ENCODE measurements at regions not wholly inside any gene's neighbourhood (a gene's known extent, or its start where the extent isn't known, plus 50 kb on each side); places are given as distances from the start of the nearest gene placed in this dataset.

DNA sequence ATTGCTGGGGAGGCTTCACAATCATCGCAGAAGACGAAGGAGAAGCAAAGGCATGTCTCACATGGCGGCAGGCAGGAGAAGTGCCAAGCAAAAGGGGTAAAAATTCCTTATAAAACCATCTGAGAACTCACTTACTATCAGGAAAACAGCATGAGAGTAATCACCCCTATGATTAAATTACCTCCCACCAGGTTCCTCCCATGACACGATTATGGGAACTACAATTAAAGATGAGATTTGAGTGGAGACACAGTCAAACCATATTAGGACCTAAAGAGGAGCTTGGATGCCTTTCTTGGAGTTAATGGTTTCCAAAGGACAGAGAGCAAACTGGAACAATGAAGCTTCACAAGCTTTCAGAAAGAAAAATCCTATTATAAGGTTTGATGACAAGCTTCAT lies 168.4 kb upstream of the SMARCAD1 start:
- ChIA-PET CTCF (no interaction called here), RAD21 (ENCODE audit: low non-redundant PET in 1 of 2, low total read pairs in 2 of 2, uncharacterized antibody in 2 of 2, unreplicated experiment in 2 of 2) (no interaction called here), POLR2A (no interaction called here)
- Histone ChIP-seq H4K20me1 (ENCODE audit: insufficient read depth) (no peaks in the 10 kb centered on the region), H3K27me3 (ENCODE audit: insufficient read depth, low read length) (no peaks in the 10 kb centered on the region), H3K4me1 (ENCODE audit: control insufficient read depth in 1 of 2, insufficient read depth in 2 of 2, low read length in 2 of 2) (peaks cover 0 to 7% of the 10 kb centered on the region in 2 experiments; a peak in 2 of 4 replicates), H3K27ac (ENCODE audit: low read depth, low read length) (no peak overlapping the region), H3K79me2 (ENCODE audit: insufficient read depth, low read length) (no peaks in the 10 kb centered on the region), H3K36me3 (ENCODE audit: control insufficient read depth in 1 of 2, insufficient read depth in 2 of 2, low read length in 2 of 2) (no peaks in the 10 kb centered on the region), H3K9me3 (ENCODE audit: control insufficient read depth in 1 of 2, insufficient read depth in 1 of 2, low read depth in 1 of 2, low read length in 2 of 2) (no peaks in the 10 kb centered on the region), H3K9ac (ENCODE audit: low read length) (no peak overlapping the region), H2AFZ (ENCODE audit: low read depth, low read length, poor library complexity, severe bottlenecking) (no peak overlapping the region), H3K9me2 (ENCODE audit: insufficient read depth) (no peaks in the 10 kb centered on the region), H3K4me2 (ENCODE audit: low read length) (no peak overlapping the region), H3K4me3 (replicated peaks in 1 of 2; ENCODE audit: low read depth in 1 of 2, low read length in 2 of 2) (no peak overlapping the region)
- DNase-seq (ENCODE audit: low read depth, low spot score) (no peak), ATAC-seq (no peak)
- BruUV-seq (replicated peaks), result no TSS peak
- intact Hi-C loops (cut with micrococcal nuclease), result no loop called here
- TF ChIP-seq YY1 (IDR thresholded peaks at IDR 0.05; ENCODE audit: extremely low read depth, insufficient replicate concordance, low read depth, low read length) (no peak), ZFX (IDR thresholded peaks at IDR 0.05) (no peak), JUND (IDR thresholded peaks at IDR 0.05) (no peak), SP1 (IDR thresholded peaks at IDR 0.05; ENCODE audit: low read depth) (no peak), EZH2 (IDR thresholded peaks at IDR 0.05) (no peak), CEBPB (IDR thresholded peaks at IDR 0.05; ENCODE audit: low read depth) (no peak), POLR2AphosphoS5 (IDR thresholded peaks at IDR 0.05; ENCODE audit: low read depth, low read length) (no peak), EGR1 (IDR thresholded peaks at IDR 0.05; ENCODE audit: low read depth) (no peak), EZH2phosphoT487 (IDR thresholded peaks at IDR 0.05; ENCODE audit: borderline replicate concordance) (no peak), TCF7L2 (IDR thresholded peaks at IDR 0.05; ENCODE audit: borderline replicate concordance, extremely low read depth, insufficient read depth, insufficient read length) (no peak), SRF (IDR thresholded peaks at IDR 0.05; ENCODE audit: low read depth) (no peak), CBX3 (IDR thresholded peaks at IDR 0.05; ENCODE audit: low read depth) (no peak), RAD21 (IDR thresholded peaks at IDR 0.05; ENCODE audit: low read depth) (no peak), ELF1 (IDR thresholded peaks at IDR 0.05; ENCODE audit: borderline replicate concordance, low read depth) (no peak)
- TF ChIP-seq, protein P1, sequence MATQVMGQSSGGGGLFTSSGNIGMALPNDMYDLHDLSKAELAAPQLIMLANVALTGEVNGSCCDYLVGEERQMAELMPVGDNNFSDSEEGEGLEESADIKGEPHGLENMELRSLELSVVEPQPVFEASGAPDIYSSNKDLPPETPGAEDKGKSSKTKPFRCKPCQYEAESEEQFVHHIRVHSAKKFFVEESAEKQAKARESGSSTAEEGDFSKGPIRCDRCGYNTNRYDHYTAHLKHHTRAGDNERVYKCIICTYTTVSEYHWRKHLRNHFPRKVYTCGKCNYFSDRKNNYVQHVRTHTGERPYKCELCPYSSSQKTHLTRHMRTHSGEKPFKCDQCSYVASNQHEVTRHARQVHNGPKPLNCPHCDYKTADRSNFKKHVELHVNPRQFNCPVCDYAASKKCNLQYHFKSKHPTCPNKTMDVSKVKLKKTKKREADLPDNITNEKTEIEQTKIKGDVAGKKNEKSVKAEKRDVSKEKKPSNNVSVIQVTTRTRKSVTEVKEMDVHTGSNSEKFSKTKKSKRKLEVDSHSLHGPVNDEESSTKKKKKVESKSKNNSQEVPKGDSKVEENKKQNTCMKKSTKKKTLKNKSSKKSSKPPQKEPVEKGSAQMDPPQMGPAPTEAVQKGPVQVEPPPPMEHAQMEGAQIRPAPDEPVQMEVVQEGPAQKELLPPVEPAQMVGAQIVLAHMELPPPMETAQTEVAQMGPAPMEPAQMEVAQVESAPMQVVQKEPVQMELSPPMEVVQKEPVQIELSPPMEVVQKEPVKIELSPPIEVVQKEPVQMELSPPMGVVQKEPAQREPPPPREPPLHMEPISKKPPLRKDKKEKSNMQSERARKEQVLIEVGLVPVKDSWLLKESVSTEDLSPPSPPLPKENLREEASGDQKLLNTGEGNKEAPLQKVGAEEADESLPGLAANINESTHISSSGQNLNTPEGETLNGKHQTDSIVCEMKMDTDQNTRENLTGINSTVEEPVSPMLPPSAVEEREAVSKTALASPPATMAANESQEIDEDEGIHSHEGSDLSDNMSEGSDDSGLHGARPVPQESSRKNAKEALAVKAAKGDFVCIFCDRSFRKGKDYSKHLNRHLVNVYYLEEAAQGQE (IDR thresholded peaks at IDR 0.05; ENCODE audit: low read depth), result no peak
- TF ChIP-seq, protein P2, sequence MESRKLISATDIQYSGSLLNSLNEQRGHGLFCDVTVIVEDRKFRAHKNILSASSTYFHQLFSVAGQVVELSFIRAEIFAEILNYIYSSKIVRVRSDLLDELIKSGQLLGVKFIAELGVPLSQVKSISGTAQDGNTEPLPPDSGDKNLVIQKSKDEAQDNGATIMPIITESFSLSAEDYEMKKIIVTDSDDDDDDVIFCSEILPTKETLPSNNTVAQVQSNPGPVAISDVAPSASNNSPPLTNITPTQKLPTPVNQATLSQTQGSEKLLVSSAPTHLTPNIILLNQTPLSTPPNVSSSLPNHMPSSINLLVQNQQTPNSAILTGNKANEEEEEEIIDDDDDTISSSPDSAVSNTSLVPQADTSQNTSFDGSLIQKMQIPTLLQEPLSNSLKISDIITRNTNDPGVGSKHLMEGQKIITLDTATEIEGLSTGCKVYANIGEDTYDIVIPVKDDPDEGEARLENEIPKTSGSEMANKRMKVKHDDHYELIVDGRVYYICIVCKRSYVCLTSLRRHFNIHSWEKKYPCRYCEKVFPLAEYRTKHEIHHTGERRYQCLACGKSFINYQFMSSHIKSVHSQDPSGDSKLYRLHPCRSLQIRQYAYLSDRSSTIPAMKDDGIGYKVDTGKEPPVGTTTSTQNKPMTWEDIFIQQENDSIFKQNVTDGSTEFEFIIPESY (IDR thresholded peaks at IDR 0.05; ENCODE audit: extremely low read depth, insufficient replicate concordance, low read length), result no peak
- TF ChIP-seq, protein P3, sequence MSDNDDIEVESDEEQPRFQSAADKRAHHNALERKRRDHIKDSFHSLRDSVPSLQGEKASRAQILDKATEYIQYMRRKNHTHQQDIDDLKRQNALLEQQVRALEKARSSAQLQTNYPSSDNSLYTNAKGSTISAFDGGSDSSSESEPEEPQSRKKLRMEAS (IDR thresholded peaks at IDR 0.05), result no peak
- TF ChIP-seq, protein P4, sequence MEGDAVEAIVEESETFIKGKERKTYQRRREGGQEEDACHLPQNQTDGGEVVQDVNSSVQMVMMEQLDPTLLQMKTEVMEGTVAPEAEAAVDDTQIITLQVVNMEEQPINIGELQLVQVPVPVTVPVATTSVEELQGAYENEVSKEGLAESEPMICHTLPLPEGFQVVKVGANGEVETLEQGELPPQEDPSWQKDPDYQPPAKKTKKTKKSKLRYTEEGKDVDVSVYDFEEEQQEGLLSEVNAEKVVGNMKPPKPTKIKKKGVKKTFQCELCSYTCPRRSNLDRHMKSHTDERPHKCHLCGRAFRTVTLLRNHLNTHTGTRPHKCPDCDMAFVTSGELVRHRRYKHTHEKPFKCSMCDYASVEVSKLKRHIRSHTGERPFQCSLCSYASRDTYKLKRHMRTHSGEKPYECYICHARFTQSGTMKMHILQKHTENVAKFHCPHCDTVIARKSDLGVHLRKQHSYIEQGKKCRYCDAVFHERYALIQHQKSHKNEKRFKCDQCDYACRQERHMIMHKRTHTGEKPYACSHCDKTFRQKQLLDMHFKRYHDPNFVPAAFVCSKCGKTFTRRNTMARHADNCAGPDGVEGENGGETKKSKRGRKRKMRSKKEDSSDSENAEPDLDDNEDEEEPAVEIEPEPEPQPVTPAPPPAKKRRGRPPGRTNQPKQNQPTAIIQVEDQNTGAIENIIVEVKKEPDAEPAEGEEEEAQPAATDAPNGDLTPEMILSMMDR (IDR thresholded peaks at IDR 0.05 in 2 of 3, conservative IDR thresholded peaks at IDR 0.05 in 1 of 3; ENCODE audit: borderline replicate concordance in 1 of 3, insufficient read depth in 1 of 3, low read depth in 2 of 3, low read length in 2 of 3), result no peak

Measured in HCT116 (cell line).